ENCODE measurements at regions not wholly inside any gene's neighbourhood (a gene's known extent, or its start where the extent isn't known, plus 50 kb on each side); places are given as distances from the start of the nearest gene placed in this dataset.

- DNase-seq, result no peak
- Histone ChIP-seq H3K27ac (no peak overlapping the region), H3K4me3 (no peak overlapping the region), H3K36me3 (no peaks in the 10 kb centered on the region), H3K9me3 (peaks cover 0 to 20% (median 16%) of the 10 kb centered on the region in 8 donors), H3K4me1 (no peaks in the 10 kb centered on the region), H3K27me3 (replicated peaks in 1 of 7) (no peaks in the 10 kb centered on the region)
- no peak for TF ChIP-seq POLR2AphosphoS5 (IDR thresholded peaks at IDR 0.05)
- TF ChIP-seq POLR2A (IDR thresholded peaks at IDR 0.05), result no peak
- TF ChIP-seq CTCF (IDR thresholded peaks at IDR 0.05 in 8 of 11, conservative IDR thresholded peaks at IDR 0.05 in 3 of 11), result no peak
- 79 to 89% (median 82%) methylated on average over 4 of the region's 4 CpGs for WGBS, 5 donors
- intact Hi-C loops (cut with DNase I; ENCODE audit: low total_unique reads), result no loop called here
Observed at GRCh38 chr15:93201940-93202339, 112.9 kb upstream of the RGMA start.

GRCh38 chr15:93200837-93201226 is 111.8 kb upstream of the RGMA start:
- Histone ChIP-seq H3K4me3 (no peak overlapping the region), H3K27ac (no peak overlapping the region), H3K36me3 (no peaks in the 10 kb centered on the region), H3K9me3 (peaks cover 0 to 24% (median 20%) of the 10 kb centered on the region in 8 donors), H3K27me3 (replicated peaks in 1 of 7) (no peaks in the 10 kb centered on the region), H3K4me1 (no peaks in the 10 kb centered on the region)
- no peak for DNase-seq
- WGBS, 5 donors, result 81 to 92% (median 88%) methylated on average over 4 of the region's 4 CpGs
- TF ChIP-seq POLR2A (IDR thresholded peaks at IDR 0.05), result no peak
- no peak for TF ChIP-seq POLR2AphosphoS5 (IDR thresholded peaks at IDR 0.05)
- TF ChIP-seq CTCF (IDR thresholded peaks at IDR 0.05 in 8 of 11, conservative IDR thresholded peaks at IDR 0.05 in 3 of 11), result no peak
- intact Hi-C loops (cut with DNase I; ENCODE audit: low total_unique reads), result no loop called here

- Histone ChIP-seq H3K27me3 (replicated peaks in 1 of 7) (no peaks in the 10 kb centered on the region), H3K36me3 (no peaks in the 10 kb centered on the region), H3K4me1 (no peaks in the 10 kb centered on the region), H3K4me3 (no peak overlapping the region), H3K9me3 (peaks cover 0 to 24% (median 20%) of the 10 kb centered on the region in 8 donors), H3K27ac (no peak overlapping the region)
- intact Hi-C loops (cut with DNase I; ENCODE audit: low total_unique reads), result no loop called here
- no peak for TF ChIP-seq POLR2A (IDR thresholded peaks at IDR 0.05)
- no peak for TF ChIP-seq CTCF (IDR thresholded peaks at IDR 0.05 in 8 of 11, conservative IDR thresholded peaks at IDR 0.05 in 3 of 11)
- no peak for TF ChIP-seq POLR2AphosphoS5 (IDR thresholded peaks at IDR 0.05)
- 69 to 81% (median 75%) methylated on average over 6 of the region's 6 CpGs for WGBS, 5 donors
- no peak for DNase-seq
Observed at GRCh38 chr15:93200081-93200836, 111.2 kb upstream of the RGMA start.

GRCh38 chr15:93196135-93196670 is 107.2 kb upstream of the RGMA start:
- DNase-seq, result no peak
- H3K9me3 ChIP-seq, result peaks cover 0 to 24% (median 17%) of the 10 kb centered on the region in 8 donors
- H3K4me1 ChIP-seq, result no peaks in the 10 kb centered on the region
- TF ChIP-seq POLR2AphosphoS5 (IDR thresholded peaks at IDR 0.05) (no peak), POLR2A (IDR thresholded peaks at IDR 0.05) (no peak), CTCF (IDR thresholded peaks at IDR 0.05 in 8 of 11, conservative IDR thresholded peaks at IDR 0.05 in 3 of 11) (no peak)
- no peaks in the 10 kb centered on the region for H3K36me3 ChIP-seq
- no peak overlapping the region for H3K4me3 ChIP-seq
- H3K27ac ChIP-seq, result no peak overlapping the region
- WGBS, 5 donors, result 66 to 77% (median 75%) methylated on average over 5 of the region's 5 CpGs
- intact Hi-C loops (cut with DNase I; ENCODE audit: low total_unique reads), result no loop called here
- peaks cover 0 to 5% (median 0%) of the 10 kb centered on the region in 7 donors for H3K27me3 ChIP-seq (replicated peaks in 1 of 7)

All from spleen (tissue), 11 donors.